ENCODE measurements at regions not wholly inside any gene's neighbourhood (a gene's known extent, or its start where the extent isn't known, plus 50 kb on each side); places are given as distances from the start of the nearest gene placed in this dataset.

DNA sequence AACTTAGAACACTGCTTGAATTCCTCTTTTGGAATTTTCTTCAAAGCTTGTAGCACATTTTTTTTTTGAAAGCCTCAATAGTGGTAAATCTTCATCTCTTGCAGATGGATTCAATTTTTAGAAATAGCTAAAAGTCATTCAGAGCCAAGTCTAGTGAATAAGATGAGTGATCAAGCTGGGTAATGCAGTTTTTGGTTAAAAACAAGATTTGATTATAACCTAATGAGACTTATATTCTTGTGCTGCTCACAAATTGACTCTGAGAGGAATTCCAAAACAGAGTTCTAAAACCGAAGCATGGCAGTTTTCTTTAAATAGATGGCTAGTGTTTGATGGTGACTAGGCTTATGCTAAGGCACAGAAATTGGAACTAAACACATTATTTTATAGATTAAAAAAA, 2072.6 kb upstream of the CELF4 start:
- no peaks in the 10 kb centered on the region for H3K36me3 ChIP-seq
- intact Hi-C loops (cut with DNase I) = no loop called here
- no peak overlapping the region for H3K27ac ChIP-seq
- WGBS, 3 donors = 72 to 84% (median 77%) methylated on average over 1 of the region's 1 CpG
- no peaks in the 10 kb centered on the region for H3K9me3 ChIP-seq
- TF ChIP-seq POLR2A (IDR thresholded peaks at IDR 0.05) = no peak
- TF ChIP-seq EP300 (IDR thresholded peaks at IDR 0.05) = no peak
- TF ChIP-seq, protein P1, sequence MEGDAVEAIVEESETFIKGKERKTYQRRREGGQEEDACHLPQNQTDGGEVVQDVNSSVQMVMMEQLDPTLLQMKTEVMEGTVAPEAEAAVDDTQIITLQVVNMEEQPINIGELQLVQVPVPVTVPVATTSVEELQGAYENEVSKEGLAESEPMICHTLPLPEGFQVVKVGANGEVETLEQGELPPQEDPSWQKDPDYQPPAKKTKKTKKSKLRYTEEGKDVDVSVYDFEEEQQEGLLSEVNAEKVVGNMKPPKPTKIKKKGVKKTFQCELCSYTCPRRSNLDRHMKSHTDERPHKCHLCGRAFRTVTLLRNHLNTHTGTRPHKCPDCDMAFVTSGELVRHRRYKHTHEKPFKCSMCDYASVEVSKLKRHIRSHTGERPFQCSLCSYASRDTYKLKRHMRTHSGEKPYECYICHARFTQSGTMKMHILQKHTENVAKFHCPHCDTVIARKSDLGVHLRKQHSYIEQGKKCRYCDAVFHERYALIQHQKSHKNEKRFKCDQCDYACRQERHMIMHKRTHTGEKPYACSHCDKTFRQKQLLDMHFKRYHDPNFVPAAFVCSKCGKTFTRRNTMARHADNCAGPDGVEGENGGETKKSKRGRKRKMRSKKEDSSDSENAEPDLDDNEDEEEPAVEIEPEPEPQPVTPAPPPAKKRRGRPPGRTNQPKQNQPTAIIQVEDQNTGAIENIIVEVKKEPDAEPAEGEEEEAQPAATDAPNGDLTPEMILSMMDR (IDR thresholded peaks at IDR 0.05) = no peak
- H3K4me1 ChIP-seq (ENCODE audit: insufficient read depth) = no peaks in the 10 kb centered on the region
- no peaks in the 10 kb centered on the region for H3K27me3 ChIP-seq
- no peak for DNase-seq
- H3K4me3 ChIP-seq = no peak overlapping the region

DNA sequence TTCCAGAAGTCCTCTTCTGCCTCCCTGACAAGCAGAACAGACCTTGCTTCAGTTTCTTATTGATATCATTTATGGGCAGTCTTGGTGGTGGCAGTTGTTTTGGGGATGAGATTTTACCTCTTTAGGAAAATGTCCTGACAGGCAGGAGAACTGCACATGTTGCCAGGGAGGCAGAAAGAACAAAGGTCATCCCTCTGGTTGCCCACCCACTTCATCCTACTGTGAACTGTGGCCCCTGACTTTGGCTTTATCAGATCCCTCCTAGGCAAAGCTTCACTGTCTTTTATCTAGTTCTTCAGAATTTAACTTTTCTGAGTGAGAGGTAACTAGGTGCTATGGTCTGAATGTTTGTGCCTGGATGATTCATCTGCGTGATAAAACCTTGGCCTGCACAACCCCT, 2071.3 kb upstream of the CELF4 start:
- Histone ChIP-seq H3K27me3 (no peaks in the 10 kb centered on the region), H3K9me3 (no peaks in the 10 kb centered on the region), H3K27ac (no peak overlapping the region), H3K4me1 (ENCODE audit: insufficient read depth) (no peaks in the 10 kb centered on the region), H3K36me3 (no peaks in the 10 kb centered on the region), H3K4me3 (no peak overlapping the region)
- intact Hi-C loops (cut with DNase I) = no loop called here
- TF ChIP-seq, protein P1 (IDR thresholded peaks at IDR 0.05) = no peak
- TF ChIP-seq POLR2A (IDR thresholded peaks at IDR 0.05) (no peak), EP300 (IDR thresholded peaks at IDR 0.05) (no peak)
- DNase-seq = no peak
- WGBS, 3 donors = 88 to 97% (median 88%) methylated on average over 1 of the region's 1 CpG

DNA sequence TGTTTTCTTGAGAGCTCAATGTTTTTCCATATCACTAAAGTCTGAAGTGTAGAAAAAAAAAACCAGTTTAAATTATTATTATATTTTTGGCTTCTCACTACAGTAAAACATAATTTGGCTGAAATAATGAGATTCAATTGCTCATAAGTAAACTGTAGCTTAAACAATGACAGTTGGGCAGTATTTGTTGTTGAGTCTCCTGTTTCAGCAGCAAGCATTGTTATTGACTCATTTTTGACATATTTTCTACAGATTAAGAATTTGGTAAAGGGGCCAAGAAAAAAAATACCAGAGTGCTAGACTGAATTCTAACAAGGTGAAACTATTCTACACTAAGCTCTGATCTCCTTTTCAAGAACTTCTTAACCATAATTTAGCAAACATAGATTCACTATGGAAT, 2070.4 kb upstream of the CELF4 start:
- no peaks in the 10 kb centered on the region for H3K27me3 ChIP-seq
- no peak overlapping the region for H3K4me3 ChIP-seq
- intact Hi-C loops (cut with DNase I) = no loop called here
- TF ChIP-seq EP300 (IDR thresholded peaks at IDR 0.05) (no peak), POLR2A (IDR thresholded peaks at IDR 0.05) (no peak)
- TF ChIP-seq, protein P1 (IDR thresholded peaks at IDR 0.05) = no peak
- no peaks in the 10 kb centered on the region for H3K36me3 ChIP-seq
- no peaks in the 10 kb centered on the region for H3K4me1 ChIP-seq (ENCODE audit: insufficient read depth)
- H3K27ac ChIP-seq = no peak overlapping the region
- no peak for DNase-seq
- H3K9me3 ChIP-seq = no peaks in the 10 kb centered on the region

DNA sequence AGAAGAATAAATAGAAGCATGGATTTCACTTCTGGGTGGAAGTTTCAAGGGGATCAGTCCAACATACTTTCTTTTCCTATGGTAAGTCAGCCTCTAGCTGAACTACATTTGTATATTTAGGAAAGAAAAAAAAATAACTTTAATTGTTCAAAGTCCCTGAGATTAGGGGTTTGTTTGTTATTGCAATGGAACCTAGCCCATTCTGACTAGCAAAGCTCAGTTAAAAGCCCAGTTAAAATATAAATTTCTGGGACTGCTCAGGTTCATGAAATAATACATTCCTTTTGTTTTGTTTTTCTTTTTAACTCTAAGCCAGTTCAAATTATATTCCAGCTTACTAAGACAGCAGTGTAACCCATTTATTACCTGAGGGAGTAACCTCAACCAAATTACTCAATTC, 2069.6 kb upstream of the CELF4 start:
- Histone ChIP-seq H3K27me3 (no peaks in the 10 kb centered on the region), H3K27ac (no peak overlapping the region), H3K9me3 (no peaks in the 10 kb centered on the region), H3K4me3 (no peak overlapping the region), H3K4me1 (ENCODE audit: insufficient read depth) (no peaks in the 10 kb centered on the region), H3K36me3 (no peaks in the 10 kb centered on the region)
- intact Hi-C loops (cut with DNase I) = no loop called here
- DNase-seq = no peak
- no peak for TF ChIP-seq POLR2A (IDR thresholded peaks at IDR 0.05)
- TF ChIP-seq, protein P1 (IDR thresholded peaks at IDR 0.05) = no peak

DNA sequence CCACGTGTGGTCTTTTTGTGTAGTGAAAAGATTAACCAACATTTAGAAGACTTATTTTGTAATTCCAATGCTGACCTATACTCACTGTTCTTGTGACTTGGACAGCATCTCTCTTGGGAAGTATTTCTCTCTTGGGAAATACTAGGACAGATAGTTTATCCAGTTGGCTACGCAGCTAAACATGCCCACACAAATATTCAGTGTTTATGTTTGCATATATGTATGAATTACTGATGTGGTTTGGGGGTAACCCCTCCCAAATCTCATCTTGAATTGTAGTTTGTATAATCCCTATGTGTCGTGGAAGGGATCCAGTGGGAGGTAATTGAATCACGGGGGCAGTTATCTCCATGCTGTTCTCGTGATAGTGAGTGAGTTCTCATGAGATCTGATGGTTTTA, 2062.3 kb upstream of the CELF4 start:
- no peaks in the 10 kb centered on the region for H3K27me3 ChIP-seq
- 15 to 37% (median 21%) methylated on average over 5 of the region's 5 CpGs for WGBS, 3 donors
- intact Hi-C loops (cut with DNase I) = no loop called here
- H3K4me1 ChIP-seq (ENCODE audit: insufficient read depth) = no peaks in the 10 kb centered on the region
- TF ChIP-seq, protein P1 (IDR thresholded peaks at IDR 0.05) = no peak
- TF ChIP-seq EP300 (IDR thresholded peaks at IDR 0.05) = no peak
- TF ChIP-seq POLR2A (IDR thresholded peaks at IDR 0.05) = no peak
- DNase-seq = no peak
- H3K9me3 ChIP-seq = no peaks in the 10 kb centered on the region
- no peak overlapping the region for H3K4me3 ChIP-seq
- no peak overlapping the region for H3K27ac ChIP-seq
- no peaks in the 10 kb centered on the region for H3K36me3 ChIP-seq

Data from ovary (tissue), 7 donors.